ENCODE measurements at regions not wholly inside any gene's neighbourhood (a gene's known extent, or its start where the extent isn't known, plus 50 kb on each side); places are given as distances from the start of the nearest gene placed in this dataset.
"Not testable (repeated sequence)": the region's sequence is repeated elsewhere in the genome, so short reads cannot be mapped to it uniquely, and the experiment has no call there.

GRCh38 chr18:52140986-52141385 lies 199.0 kb upstream of the DCC start:
- H3K27ac Mint-ChIP-seq = no peak overlapping the region
- no peaks in the 10 kb centered on the region for H3K36me3 Mint-ChIP-seq (ENCODE audit: low read depth)
- H3K4me1 Mint-ChIP-seq = no peaks in the 10 kb centered on the region
- no peak overlapping the region for H3K4me3 Mint-ChIP-seq
- peaks cover 8% of the 10 kb centered on the region for H3K9me3 Mint-ChIP-seq
- no peak for ATAC-seq (replicated peaks)
- no peaks in the 10 kb centered on the region for H3K27me3 Mint-ChIP-seq

DNA sequence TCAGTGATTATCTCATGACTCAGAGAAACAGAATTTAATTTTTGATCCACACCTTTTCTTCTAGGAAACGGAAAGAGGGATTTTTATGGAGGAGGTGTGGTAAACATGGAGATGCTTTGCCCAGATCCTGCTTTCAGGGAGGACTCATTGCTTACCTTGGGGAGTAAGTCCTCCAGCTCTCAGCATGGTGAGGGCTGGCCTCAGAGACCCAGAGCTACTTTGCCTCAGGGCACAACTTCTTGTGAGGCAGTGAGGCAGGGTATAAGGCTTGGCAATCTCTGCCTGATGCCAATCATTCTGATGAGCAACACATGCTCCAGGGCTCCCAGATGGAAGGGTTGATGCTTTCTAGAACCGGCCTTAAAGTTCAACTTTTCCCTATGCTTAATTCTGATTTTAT lies 189.9 kb upstream of the DCC start:
- H3K4me3 Mint-ChIP-seq = no peak overlapping the region

DNA sequence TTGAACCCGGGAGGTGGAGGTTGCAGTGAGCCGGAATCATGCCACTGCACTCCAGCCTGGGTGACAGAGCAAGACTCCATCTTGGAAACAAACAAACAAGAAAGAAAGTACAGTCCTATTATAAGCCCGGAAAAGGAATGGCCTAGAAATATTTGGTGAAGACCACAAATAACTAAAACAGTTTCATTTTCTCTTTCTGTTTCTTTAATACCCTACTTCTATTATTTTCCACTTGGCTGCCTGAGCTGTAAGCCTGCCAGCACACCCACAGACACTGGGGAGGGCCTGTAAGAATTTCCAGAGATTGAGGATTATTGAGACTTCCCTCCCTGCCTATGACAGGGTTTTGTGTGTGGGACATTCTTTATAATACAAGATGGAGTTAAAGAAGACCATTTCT lies 188.0 kb upstream of the DCC start:
- H3K4me1 Mint-ChIP-seq = no peaks in the 10 kb centered on the region
- H3K4me3 Mint-ChIP-seq = no peak overlapping the region
- H3K27ac Mint-ChIP-seq = no peak overlapping the region
- no peak for ATAC-seq (replicated peaks)
- H3K36me3 Mint-ChIP-seq (ENCODE audit: low read depth) = no peaks in the 10 kb centered on the region
- H3K9me3 Mint-ChIP-seq = peaks cover 15% of the 10 kb centered on the region
- no peaks in the 10 kb centered on the region for H3K27me3 Mint-ChIP-seq

More for the DNA sequence above, 189.9 kb upstream of the DCC start:
- Mint-ChIP-seq H3K4me1 (no peaks in the 10 kb centered on the region), H3K27me3 (no peaks in the 10 kb centered on the region), H3K27ac (no peak overlapping the region), H3K9me3 (peaks cover 15% of the 10 kb centered on the region), H3K36me3 (ENCODE audit: low read depth) (no peaks in the 10 kb centered on the region)
- no peak for ATAC-seq (replicated peaks)

- Mint-ChIP-seq H3K27ac (no peak overlapping the region), H3K4me3 (no peak overlapping the region), H3K9me3 (peaks cover 5% of the 10 kb centered on the region), H3K27me3 (no peaks in the 10 kb centered on the region), H3K4me1 (no peaks in the 10 kb centered on the region), H3K36me3 (ENCODE audit: low read depth) (no peaks in the 10 kb centered on the region)
- ATAC-seq (replicated peaks) = no peak
Measured at GRCh38 chr18:52156166-52156565, 183.8 kb upstream of the DCC start.

GRCh38 chr18:52160636-52161035 lies 179.4 kb upstream of the DCC start:
- Mint-ChIP-seq H3K9me3 (peaks cover 5% of the 10 kb centered on the region), H3K27ac (no peak overlapping the region), H3K36me3 (ENCODE audit: low read depth) (no peaks in the 10 kb centered on the region), H3K27me3 (no peaks in the 10 kb centered on the region), H3K4me1 (no peaks in the 10 kb centered on the region), H3K4me3 (no peak overlapping the region)
- ATAC-seq (replicated peaks) = no peak

- H3K27ac Mint-ChIP-seq = no peak overlapping the region
- ATAC-seq (replicated peaks) = no peak
- peaks cover 5% of the 10 kb centered on the region for H3K9me3 Mint-ChIP-seq
- no peaks in the 10 kb centered on the region for H3K27me3 Mint-ChIP-seq
- H3K4me1 Mint-ChIP-seq = no peaks in the 10 kb centered on the region
- no peak overlapping the region for H3K4me3 Mint-ChIP-seq
- no peaks in the 10 kb centered on the region for H3K36me3 Mint-ChIP-seq (ENCODE audit: low read depth)
Measured at GRCh38 chr18:52163478-52163877, 176.5 kb upstream of the DCC start.

DNA sequence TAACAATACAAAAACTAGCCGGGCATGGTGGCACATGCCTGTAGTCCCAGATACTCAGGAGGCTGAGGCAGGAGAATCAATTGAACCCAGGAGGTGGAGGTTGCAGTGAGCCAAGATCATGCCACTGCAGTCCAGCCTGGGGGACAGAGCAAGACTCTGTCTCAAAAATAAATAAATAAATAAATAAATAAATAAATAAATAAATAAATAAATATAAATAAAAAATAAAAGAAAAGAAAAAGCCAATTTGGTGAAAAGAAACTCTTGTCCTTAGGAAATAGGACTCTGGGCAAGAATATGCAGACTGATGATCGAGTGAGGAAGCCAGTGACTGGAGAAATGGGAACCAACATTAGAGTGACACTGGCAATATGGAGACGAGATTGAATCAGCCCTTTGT lies 171.9 kb upstream of the DCC start:
- not testable (repeated sequence) for H3K27me3 Mint-ChIP-seq; H3K4me1 Mint-ChIP-seq; H3K36me3 Mint-ChIP-seq (ENCODE audit: low read depth); ATAC-seq (replicated peaks); H3K9me3 Mint-ChIP-seq; H3K4me3 Mint-ChIP-seq; H3K27ac Mint-ChIP-seq

DNA sequence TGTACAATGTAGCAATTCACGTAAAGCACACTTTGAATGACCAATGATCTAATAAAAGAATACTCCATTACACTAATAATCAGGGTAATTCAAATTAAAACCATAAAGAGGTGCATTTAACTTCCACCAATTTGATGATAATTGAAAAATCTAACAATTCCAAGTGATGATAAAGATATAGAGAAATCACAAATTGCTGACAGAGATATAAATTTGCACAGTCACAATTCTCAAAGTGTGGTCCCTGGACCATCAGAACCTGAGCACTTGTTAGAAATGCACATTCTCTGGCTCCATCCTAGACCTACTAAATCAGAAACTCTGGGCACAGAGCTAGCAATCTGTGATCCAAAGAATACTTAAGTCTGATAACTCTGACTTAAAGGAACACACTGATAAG lies 165.8 kb upstream of the DCC start:
- no peaks in the 10 kb centered on the region for H3K4me1 Mint-ChIP-seq
- no peak overlapping the region for H3K4me3 Mint-ChIP-seq
- H3K9me3 Mint-ChIP-seq = no peaks in the 10 kb centered on the region
- ATAC-seq (replicated peaks) = no peak
- H3K27ac Mint-ChIP-seq = no peak overlapping the region
- no peaks in the 10 kb centered on the region for H3K27me3 Mint-ChIP-seq
- H3K36me3 Mint-ChIP-seq (ENCODE audit: low read depth) = no peaks in the 10 kb centered on the region

DNA sequence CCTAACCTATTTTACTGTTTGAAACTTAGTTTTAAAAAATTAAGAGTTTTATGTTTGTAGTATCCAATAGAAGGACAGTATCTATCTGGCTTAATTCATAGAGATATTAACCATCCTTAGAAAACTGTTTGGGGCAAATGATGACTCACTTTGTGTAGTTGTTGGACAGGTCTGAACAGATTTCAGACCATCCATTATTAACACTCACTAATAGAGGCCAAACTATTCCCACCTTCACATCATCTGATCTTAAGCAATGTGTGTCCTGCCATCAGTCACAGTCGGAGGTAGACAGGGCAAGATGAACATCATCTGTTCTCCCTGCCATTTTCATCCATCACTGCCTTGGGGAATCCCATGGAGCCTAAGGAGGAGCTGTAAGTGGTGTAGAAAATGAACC lies 164.6 kb upstream of the DCC start:
- no peaks in the 10 kb centered on the region for H3K9me3 Mint-ChIP-seq
- H3K36me3 Mint-ChIP-seq (ENCODE audit: low read depth) = no peaks in the 10 kb centered on the region
- H3K4me3 Mint-ChIP-seq = no peak overlapping the region
- no peaks in the 10 kb centered on the region for H3K4me1 Mint-ChIP-seq
- no peak overlapping the region for H3K27ac Mint-ChIP-seq
- no peaks in the 10 kb centered on the region for H3K27me3 Mint-ChIP-seq
- ATAC-seq (replicated peaks) = no peak

- no peak for ATAC-seq (replicated peaks)
- Mint-ChIP-seq H3K27ac (no peak overlapping the region), H3K27me3 (no peaks in the 10 kb centered on the region), H3K4me3 (no peak overlapping the region), H3K4me1 (no peaks in the 10 kb centered on the region), H3K9me3 (peaks cover 6% of the 10 kb centered on the region), H3K36me3 (ENCODE audit: low read depth) (no peaks in the 10 kb centered on the region)
Measured at GRCh38 chr18:52183107-52183506, 156.9 kb upstream of the DCC start.

- Mint-ChIP-seq H3K9me3 (peaks cover 12% of the 10 kb centered on the region), H3K27ac (no peak overlapping the region), H3K27me3 (no peaks in the 10 kb centered on the region), H3K4me1 (no peaks in the 10 kb centered on the region), H3K4me3 (no peak overlapping the region), H3K36me3 (ENCODE audit: low read depth) (no peaks in the 10 kb centered on the region)
- ATAC-seq (replicated peaks) = no peak
Measured at GRCh38 chr18:52190195-52190594, 149.8 kb upstream of the DCC start.

DNA sequence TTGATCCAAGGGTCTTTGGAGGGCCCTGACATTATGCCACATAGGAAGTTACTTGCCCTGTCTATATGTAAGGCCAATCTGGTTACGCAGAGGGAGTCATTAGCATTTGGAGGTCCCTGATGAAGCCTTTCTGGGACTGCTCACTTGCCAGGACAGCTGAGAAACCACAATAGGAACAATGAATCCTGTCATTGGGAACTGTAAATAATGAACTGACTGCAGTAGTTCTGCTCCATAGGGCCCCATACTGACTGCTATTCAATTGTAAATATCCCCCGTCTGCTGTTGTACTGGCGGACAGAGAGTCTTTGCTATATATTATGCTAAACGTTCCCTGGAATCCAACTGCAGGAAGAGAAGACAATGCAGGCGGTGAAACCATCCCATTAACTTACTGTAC lies 149.4 kb upstream of the DCC start:
- ATAC-seq (replicated peaks) = no peak
- Mint-ChIP-seq H3K27me3 (no peaks in the 10 kb centered on the region), H3K27ac (no peak overlapping the region), H3K36me3 (ENCODE audit: low read depth) (no peaks in the 10 kb centered on the region), H3K4me1 (no peaks in the 10 kb centered on the region), H3K4me3 (no peak overlapping the region), H3K9me3 (peaks cover 12% of the 10 kb centered on the region)

- no peaks in the 10 kb centered on the region for H3K36me3 Mint-ChIP-seq (ENCODE audit: low read depth)
- peaks cover 8% of the 10 kb centered on the region for H3K9me3 Mint-ChIP-seq
- H3K4me1 Mint-ChIP-seq = no peaks in the 10 kb centered on the region
- no peak overlapping the region for H3K4me3 Mint-ChIP-seq
- no peak for ATAC-seq (replicated peaks)
- H3K27me3 Mint-ChIP-seq = no peaks in the 10 kb centered on the region
- no peak overlapping the region for H3K27ac Mint-ChIP-seq
Measured at GRCh38 chr18:52200406-52200805, 139.6 kb upstream of the DCC start.

- Mint-ChIP-seq H3K9me3 (peaks cover 8% of the 10 kb centered on the region), H3K4me3 (no peak overlapping the region), H3K27ac (no peak overlapping the region), H3K4me1 (no peaks in the 10 kb centered on the region), H3K27me3 (no peaks in the 10 kb centered on the region), H3K36me3 (ENCODE audit: low read depth) (no peaks in the 10 kb centered on the region)
- ATAC-seq (replicated peaks) = no peak
Measured at GRCh38 chr18:52200921-52201663, 138.9 kb upstream of the DCC start.

- Mint-ChIP-seq H3K4me1 (no peaks in the 10 kb centered on the region), H3K27ac (no peak overlapping the region), H3K4me3 (no peak overlapping the region), H3K9me3 (peaks cover 7% of the 10 kb centered on the region), H3K27me3 (no peaks in the 10 kb centered on the region), H3K36me3 (ENCODE audit: low read depth) (no peaks in the 10 kb centered on the region)
- no peak for ATAC-seq (replicated peaks)
Measured at GRCh38 chr18:52208646-52209045, 131.4 kb upstream of the DCC start.

DNA sequence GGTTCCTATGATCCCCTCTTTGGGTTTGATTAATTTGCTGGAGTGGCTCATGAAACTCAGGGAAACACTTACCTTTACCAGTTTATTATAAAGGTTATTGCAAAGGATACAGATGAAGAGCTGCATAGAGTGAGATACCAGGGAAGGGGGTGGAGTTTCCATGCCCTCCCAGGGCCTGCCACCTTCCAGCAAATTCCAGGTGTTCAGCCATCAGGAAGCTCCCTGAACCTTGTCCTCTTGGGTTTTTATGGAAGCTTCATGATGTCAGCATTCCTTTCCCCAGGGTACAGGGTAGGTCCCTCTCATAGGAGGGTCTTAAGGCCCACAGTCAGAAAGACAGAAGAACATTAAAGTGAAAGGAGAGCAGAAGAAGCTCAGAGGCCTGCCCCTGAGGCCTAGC lies 123.9 kb upstream of the DCC start:
- Mint-ChIP-seq H3K27ac (no peak overlapping the region), H3K27me3 (no peaks in the 10 kb centered on the region), H3K9me3 (peaks cover 6% of the 10 kb centered on the region), H3K4me1 (no peaks in the 10 kb centered on the region), H3K4me3 (no peak overlapping the region), H3K36me3 (ENCODE audit: low read depth) (no peaks in the 10 kb centered on the region)
- ATAC-seq (replicated peaks) = no peak

All from activated T-helper 17 cell treated with anti-CD3 and anti-CD28 coated beads, Interleukin-2, amount 50 U/mL, for 72 hours (primary cell).